RPMI7951 (cell line): ENCODE measurements at regions not wholly inside any gene's neighbourhood (a gene's known extent, or its start where the extent isn't known, plus 50 kb on each side); places are given as distances from the start of the nearest gene placed in this dataset.

Experiments
- DNase-seq: peaks from one replicate; pipeline ENCODE4 v3.0.0-alpha.2; 2012; ENCODE audit warnings: low read depth

DNA sequence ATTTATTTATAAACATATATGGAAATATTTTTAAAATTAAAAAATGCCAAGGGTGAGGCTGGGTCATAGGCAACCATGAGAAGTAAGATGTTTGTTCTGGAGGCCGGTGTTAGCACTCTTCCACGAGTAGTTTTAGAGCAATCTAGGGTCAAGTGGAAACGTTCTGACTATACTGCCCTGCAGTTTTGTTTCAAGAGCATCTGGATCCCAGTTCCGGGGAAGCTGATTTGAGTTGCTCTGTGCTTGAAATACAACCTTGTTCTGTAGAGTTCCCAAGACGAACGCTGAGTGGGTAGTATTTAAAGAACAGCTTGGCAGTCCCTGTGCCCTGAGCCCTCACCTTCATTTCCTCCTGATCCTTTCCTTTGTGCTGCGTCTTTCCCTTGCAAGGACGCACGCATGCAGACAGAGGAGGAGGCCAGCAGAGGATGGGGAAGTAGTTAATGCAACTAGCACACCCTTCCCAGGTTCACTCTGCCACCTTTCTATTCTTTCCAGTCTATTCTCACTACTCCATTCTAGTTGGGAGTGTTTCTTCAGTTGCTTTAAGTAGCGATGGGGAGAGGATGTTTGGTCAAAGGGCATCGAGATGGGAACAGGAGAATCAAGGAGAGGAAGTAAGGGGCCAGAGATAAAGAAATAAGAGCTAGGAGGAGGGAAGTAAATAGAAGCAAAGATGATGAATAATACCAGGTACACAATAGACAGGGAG, 68.3 kb upstream of the ZSWIM6 start:
- no peak for DNase-seq

DNA sequence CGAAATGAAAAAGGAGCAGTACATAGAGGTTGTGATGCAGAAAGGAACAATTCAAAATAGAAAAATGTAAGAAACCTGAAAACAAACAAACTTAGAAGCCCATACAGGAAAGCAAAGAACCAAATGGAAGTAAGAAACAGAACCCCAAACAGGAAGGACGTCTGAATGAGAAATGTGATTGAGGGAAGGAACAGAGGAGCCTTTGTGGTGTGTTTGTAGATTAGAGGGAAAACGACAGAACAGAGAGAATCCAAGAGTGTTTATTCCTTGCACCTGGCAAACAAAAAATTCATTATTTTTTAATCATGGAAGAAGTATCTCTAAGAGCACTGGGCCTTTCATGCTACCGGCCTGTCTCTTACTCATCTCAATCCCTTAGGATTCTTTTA, 67.8 kb upstream of the ZSWIM6 start:
- DNase-seq: no peak

DNA sequence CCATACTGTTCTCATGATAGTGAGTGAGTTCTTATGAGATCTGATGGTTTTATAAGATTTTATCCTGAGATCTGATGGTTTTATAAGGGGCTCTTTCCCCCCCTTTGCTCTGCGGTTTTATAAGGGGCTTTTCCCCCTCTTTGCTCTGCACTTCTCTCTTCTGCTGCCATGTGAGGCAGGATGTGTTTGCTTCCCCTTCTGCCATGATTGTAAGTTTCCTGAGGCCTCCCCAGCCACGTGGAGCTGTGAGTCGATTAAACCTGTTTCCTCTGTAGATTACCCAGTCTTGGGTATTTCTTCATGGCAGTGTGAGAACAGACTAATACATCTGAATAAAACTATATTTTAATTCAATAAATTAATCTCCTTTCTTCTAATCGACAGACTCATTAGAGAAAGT, 64.9 kb upstream of the ZSWIM6 start:
- DNase-seq: no peak

DNA sequence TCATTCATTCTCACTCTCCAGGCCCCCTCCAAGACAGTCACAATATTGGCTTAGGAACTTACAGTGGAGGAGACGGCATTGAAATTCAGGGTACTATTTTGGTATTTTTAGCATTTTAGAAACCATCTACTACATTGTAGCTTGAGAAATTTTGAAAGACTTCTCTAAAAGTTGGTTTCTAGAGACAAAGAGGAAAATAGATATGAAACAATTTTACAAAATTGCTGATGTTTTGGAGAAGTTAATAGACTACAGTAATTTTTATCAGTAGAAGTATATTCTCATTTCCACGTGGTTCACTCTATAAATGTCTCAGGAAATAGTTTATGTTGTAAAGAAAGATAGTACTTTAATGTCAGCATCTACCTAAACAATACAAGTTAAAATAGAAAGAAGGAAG, 63.2 kb upstream of the ZSWIM6 start:
- no peak for DNase-seq

DNA sequence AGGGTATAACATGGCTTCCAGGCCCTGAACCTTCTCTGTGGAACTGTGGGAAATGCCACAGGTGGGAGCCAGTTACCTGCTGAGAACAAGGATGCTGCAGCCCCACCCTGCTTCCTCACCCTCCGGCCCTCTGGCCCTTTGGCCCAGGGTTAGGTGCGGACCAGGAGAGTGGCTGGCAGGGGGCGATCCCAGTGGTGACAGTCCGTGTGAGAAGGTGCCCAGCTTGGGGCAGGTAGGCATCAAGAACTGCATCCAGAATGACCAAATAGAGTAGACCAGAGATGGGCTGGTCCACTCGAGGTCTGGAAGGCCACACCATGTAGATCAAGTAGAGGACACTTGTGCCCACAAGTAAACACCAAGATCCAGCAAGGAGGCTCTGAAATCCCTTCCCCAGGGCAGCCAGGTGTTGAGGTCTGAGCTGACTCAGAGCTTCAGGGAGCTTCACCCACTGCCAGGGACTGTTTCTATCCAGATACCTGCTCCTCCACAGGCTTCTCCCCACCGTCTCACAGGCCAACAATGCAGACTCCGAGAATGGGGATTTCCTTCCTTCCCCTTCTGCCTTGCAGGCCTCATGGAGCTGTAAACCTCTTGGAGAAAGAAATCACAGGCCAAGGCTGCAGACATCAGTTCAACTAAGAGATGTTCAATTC, 61.4 kb upstream of the ZSWIM6 start:
- DNase-seq: no peak

DNA sequence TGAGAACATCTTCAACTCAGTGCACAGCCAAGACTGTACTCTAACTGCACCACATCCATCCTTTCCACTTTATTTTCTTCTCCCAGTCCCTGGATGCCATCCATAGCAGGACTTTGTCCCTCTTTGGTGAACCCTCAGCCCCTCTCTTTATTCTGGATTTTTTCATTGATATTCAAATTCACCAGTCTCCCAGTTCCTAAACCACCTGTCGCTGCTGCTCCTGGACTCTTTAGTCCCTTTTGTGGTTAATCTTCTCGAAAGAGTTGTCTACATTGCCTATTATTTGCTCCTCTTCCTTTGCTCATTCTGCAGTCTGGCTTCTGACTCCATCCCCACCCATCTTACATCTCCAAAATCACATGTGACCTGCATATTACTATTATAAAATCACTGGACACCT, 59.4 kb upstream of the ZSWIM6 start:
- DNase-seq: no peak

DNA sequence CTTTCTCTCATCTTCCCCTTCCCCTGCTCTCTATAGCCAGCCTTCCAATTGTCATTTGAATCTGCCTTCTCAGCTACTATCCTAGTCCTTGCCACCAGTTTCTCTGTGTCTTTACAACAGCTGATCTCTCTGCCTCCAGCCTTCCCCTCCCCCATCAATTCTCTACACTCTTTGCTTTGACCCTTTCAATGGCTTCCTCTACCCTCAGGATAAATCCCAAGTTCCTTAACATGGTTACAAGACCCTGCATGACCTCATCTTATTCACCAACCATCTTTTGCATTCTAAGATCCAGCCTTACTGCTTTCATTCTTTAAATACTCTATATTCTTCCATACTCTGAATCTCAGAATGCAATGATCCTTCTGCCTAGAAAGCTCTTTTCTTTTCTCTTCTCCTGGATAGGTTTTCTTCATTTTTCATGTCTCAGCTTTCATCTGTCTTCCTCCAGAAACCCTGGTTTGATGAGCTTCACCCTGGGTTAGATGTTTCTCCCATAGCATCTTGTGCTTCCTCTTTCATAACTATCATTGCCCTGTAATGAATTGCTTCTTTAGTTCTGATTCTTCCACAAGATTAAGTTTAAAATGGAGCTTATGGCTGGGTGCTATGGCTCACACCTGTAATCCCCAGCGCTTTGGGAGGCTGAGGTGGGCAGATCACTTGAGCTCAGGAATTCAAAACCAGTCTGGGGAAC, 58.6 kb upstream of the ZSWIM6 start:
- DNase-seq: no peak

DNA sequence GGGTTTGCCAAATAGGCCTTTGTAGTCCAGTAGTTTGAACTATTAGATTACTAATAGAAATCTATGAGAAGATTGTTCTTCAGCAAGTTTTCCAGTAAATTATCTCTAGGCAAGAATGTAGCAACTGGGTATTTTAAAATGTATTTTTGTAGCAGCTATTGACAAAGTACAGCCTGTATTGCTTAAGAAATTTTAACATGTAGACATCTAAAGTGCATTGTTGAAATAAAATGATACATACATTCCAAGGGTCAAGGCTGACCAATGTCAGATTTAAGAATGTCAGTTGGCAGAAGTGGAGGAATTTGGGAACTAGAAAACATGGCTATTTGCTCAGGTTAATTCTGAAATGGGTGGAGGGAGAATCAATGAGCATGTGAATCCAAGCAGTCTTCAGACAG, 57.5 kb upstream of the ZSWIM6 start:
- DNase-seq: no peak

DNA sequence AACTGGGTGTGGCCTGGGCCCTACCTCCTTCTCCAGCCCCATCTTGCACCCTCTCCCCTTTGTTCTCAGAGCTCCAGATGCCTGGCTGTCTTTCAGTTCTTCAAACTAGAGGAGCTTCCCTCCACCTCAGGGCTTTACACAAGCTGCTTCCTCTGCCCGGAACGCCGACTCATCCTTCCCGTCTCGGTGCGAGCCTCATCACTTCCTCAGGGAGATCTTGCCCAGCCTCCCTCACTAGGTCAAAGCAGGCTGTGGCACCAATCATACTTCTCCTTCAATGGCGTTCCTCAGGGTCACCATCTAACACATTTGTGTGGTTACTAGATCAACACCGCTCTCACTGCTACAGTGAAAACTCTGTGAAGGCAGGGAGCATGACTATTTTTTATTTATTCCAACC, 56.2 kb upstream of the ZSWIM6 start:
- peak; percentile 81 for DNase-seq

DNA sequence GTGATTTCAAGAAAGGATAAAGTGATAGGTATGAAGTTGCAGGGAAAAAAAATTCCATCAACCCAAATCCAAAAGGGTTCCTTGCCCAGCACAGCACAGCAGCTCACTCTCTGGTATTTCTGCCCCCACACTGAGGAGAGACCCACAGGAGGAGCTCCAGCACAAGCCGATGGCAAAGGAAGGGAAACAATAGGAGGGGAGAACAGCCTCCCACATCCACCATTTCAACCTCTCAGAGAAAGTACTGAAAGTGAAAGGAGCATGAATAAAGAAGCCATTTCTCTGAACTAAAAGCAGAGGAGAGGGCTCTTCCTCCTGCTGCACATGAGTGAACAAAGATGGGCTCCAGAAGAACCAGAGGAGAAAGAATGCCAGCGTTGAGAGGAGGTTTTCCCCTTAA, 54.9 kb upstream of the ZSWIM6 start:
- peak; percentile 70 for DNase-seq

DNA sequence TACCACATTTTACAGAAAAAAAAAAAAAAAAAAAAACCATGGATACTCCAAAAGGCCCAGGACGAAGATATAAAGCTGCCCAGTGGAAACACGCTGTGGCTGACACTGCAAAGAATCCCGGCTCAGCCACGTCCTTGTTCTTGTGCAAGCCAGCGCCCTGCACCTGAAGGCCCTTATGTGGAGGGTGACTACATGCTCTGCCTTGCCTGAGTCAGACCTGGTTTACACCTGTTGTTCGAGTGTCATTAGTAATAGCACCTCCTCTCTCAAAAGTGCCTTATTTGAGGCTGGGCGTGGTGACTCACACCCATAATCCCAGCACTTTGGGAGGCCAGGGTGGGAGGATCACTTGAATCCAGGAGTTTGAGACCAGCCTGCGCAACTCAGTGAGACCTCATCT, 54.3 kb upstream of the ZSWIM6 start:
- no peak for DNase-seq

DNA sequence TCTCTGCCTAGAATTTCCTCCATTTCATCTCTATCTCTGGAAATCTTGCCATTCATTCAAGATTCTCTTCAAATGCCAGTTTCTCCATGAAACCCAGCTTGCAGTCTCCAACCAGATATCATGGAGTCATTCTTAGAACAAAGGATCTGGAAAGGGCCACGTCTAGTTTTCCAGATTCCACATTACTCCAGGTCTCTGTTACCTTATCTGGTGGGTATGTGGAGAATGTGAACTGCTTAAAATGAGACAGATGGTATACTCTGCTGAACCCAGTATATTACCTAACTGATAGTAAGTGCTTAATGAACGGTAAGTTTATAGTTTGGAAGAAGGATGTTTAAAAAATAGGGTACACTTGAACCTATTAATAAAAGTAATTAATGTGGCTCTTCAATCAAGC, 52.3 kb upstream of the ZSWIM6 start:
- no peak for DNase-seq

DNA sequence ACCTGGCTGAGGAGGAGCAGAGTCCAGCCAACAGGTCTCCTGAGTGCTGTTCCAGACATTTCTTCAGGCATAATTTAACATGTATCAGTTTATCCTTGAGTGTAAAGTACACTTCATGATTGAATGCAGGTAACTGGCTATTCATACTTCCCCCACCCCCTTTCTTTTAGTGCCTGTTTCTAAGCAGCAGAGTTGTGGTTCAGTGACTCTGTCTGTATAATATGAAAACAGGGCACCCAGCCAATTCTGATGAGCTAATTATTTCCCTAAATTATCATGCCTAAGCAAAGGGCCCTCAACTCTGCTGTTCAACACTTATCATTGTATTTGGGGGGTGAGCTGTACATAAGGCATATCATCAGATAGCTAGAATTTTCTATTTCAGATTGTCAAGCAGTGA, 51.9 kb upstream of the ZSWIM6 start:
- DNase-seq: peak; percentile 63

DNA sequence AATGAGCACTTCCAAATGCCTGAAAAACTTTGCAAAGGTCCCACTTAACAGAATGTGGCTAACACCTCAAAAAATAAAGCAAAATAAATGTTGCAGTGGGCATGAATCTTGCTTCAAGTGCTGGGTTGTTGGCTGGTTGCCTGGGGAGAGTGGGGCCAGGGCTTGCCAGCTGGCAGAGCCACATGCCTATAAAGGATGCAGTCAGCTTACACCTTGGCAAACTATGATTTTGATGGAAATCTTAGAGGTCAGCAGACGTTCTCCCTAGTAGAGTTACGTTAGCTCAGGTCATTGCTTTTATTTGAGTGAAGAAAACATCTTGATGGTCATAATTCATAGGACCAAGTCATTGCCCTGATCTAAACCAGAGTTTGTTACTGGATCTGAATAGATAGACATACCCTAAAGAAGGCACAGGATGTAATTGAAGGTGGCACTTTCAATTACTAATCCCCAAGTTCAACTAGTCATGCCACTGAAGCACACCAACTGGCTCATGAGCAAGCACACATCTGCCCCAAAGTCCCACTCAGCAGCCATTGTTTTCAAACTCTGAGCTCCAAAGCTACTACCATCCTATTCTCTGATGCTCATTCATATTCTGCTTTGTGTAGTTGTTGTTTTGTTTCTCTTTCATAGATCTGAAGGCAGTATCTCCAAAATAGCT, 51.2 kb upstream of the ZSWIM6 start:
- DNase-seq: no peak

DNA sequence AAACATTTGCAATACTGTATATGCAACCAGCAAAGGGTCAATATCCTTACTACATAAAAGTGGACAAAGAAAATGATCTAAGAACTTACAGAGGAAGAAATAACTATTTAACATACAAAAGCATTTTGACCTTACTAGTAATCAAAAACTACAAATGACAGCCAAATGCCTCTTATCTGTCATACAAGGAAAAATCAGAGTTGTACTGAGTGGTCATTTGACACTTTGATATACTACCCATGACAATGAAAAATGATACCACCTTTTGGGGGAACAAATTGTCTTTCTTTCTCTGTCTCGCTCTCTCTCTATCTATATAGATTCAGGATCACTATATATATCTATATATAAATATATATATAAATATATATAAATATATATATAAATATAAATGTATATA, 50.4 kb upstream of the ZSWIM6 start:
- no peak for DNase-seq
